ENCODE measurements at regions not wholly inside any gene's neighbourhood (a gene's known extent, or its start where the extent isn't known, plus 50 kb on each side); places are given as distances from the start of the nearest gene placed in this dataset.

GRCh38 chr5:104178066-104178465, 615.5 kb upstream of the NUDT12 start:
- ATAC-seq (no peak), DNase-seq (ENCODE audit: low read depth, low spot score) (no peak)
- BruUV-seq (replicated peaks), result no TSS peak
- Histone ChIP-seq H3K4me1 (ENCODE audit: control insufficient read depth in 1 of 2, insufficient read depth in 2 of 2, low read length in 2 of 2) (peaks cover 0 to 2% of the 10 kb centered on the region in 2 experiments; a peak in 1 of 4 replicates), H2AFZ (ENCODE audit: low read depth, low read length, poor library complexity, severe bottlenecking) (no peak overlapping the region), H3K9me3 (ENCODE audit: control insufficient read depth in 1 of 2, insufficient read depth in 1 of 2, low read depth in 1 of 2, low read length in 2 of 2) (no peaks in the 10 kb centered on the region), H3K79me2 (ENCODE audit: insufficient read depth, low read length) (no peaks in the 10 kb centered on the region), H4K20me1 (ENCODE audit: insufficient read depth) (no peaks in the 10 kb centered on the region), H3K36me3 (ENCODE audit: control insufficient read depth in 1 of 2, insufficient read depth in 2 of 2, low read length in 2 of 2) (no peaks in the 10 kb centered on the region), H3K4me3 (replicated peaks in 1 of 2; ENCODE audit: low read depth in 1 of 2, low read length in 2 of 2) (no peak overlapping the region), H3K9me2 (ENCODE audit: insufficient read depth) (no peaks in the 10 kb centered on the region), H3K9ac (ENCODE audit: low read length) (no peak overlapping the region), H3K4me2 (ENCODE audit: low read length) (no peak overlapping the region), H3K27ac (ENCODE audit: low read depth, low read length) (no peak overlapping the region), H3K27me3 (ENCODE audit: insufficient read depth, low read length) (no peaks in the 10 kb centered on the region)
- intact Hi-C loops (cut with micrococcal nuclease), result loop anchor here (5.0 kb wide), 1 partner anchor 236 kb away; no protein-coding TSS in a partner anchor
- TF ChIP-seq EZH2phosphoT487 (IDR thresholded peaks at IDR 0.05; ENCODE audit: borderline replicate concordance) (no peak), POLR2AphosphoS5 (IDR thresholded peaks at IDR 0.05; ENCODE audit: low read depth, low read length) (no peak)
- POLR2A ChIA-PET, result no interaction called here
- CTCF ChIA-PET, result interaction anchor here (1.1 to 3.9 kb wide), 4 partner anchors 235 to 596 kb away, joined by 5 to 64 read pairs (median 18); no protein-coding TSS in a partner anchor
- RAD21 ChIA-PET (ENCODE audit: low non-redundant PET in 1 of 2, low total read pairs in 2 of 2, uncharacterized antibody in 2 of 2, unreplicated experiment in 2 of 2), result interaction anchor here (0.9 to 2.4 kb wide), 3 partner anchors 367 to 370 kb away, joined by 3 to 14 read pairs (median 5); no protein-coding TSS in a partner anchor

GRCh38 chr5:104177651-104178050, 615.1 kb upstream of the NUDT12 start:
- no peaks in the 10 kb centered on the region for H3K36me3 ChIP-seq (ENCODE audit: control insufficient read depth in 1 of 2, insufficient read depth in 2 of 2, low read length in 2 of 2)
- H3K79me2 ChIP-seq (ENCODE audit: insufficient read depth, low read length), result no peaks in the 10 kb centered on the region
- no peak overlapping the region for H3K4me3 ChIP-seq (replicated peaks in 1 of 2; ENCODE audit: low read depth in 1 of 2, low read length in 2 of 2)
- peaks cover 0 to 2% of the 10 kb centered on the region in 2 experiments; a peak in 1 of 4 replicates for H3K4me1 ChIP-seq (ENCODE audit: control insufficient read depth in 1 of 2, insufficient read depth in 2 of 2, low read length in 2 of 2)
- CTCF ChIA-PET, result interaction anchor here (2.4 to 3.9 kb wide), 2 partner anchors 369 to 595 kb away, joined by 28 to 64 read pairs; no protein-coding TSS in a partner anchor
- intact Hi-C loops (cut with micrococcal nuclease), result loop anchor here (5.0 kb wide), 1 partner anchor 235 kb away; no protein-coding TSS in a partner anchor
- BruUV-seq (replicated peaks), result no TSS peak
- DNase-seq (ENCODE audit: low read depth, low spot score), result no peak
- H3K27ac ChIP-seq (ENCODE audit: low read depth, low read length), result no peak overlapping the region
- H2AFZ ChIP-seq (ENCODE audit: low read depth, low read length, poor library complexity, severe bottlenecking), result no peak overlapping the region
- H3K27me3 ChIP-seq (ENCODE audit: insufficient read depth, low read length), result no peaks in the 10 kb centered on the region
- H3K9me2 ChIP-seq (ENCODE audit: insufficient read depth), result no peaks in the 10 kb centered on the region
- H3K9ac ChIP-seq (ENCODE audit: low read length), result no peak overlapping the region
- ATAC-seq, result no peak
- POLR2A ChIA-PET, result no interaction called here
- H3K4me2 ChIP-seq (ENCODE audit: low read length), result no peak overlapping the region
- H3K9me3 ChIP-seq (ENCODE audit: control insufficient read depth in 1 of 2, insufficient read depth in 1 of 2, low read depth in 1 of 2, low read length in 2 of 2), result no peaks in the 10 kb centered on the region
- RAD21 ChIA-PET (ENCODE audit: low non-redundant PET in 1 of 2, low total read pairs in 2 of 2, uncharacterized antibody in 2 of 2, unreplicated experiment in 2 of 2), result no interaction called here
- H4K20me1 ChIP-seq (ENCODE audit: insufficient read depth), result no peaks in the 10 kb centered on the region
- TF ChIP-seq POLR2A (IDR thresholded peaks at IDR 0.05; ENCODE audit: borderline replicate concordance, extremely low read depth, insufficient read depth, insufficient read length) (no peak), EZH2 (IDR thresholded peaks at IDR 0.05) (no peak), ELF1 (IDR thresholded peaks at IDR 0.05; ENCODE audit: borderline replicate concordance, low read depth) (no peak), CBX3 (IDR thresholded peaks at IDR 0.05; ENCODE audit: low read depth) (no peak), REST (IDR thresholded peaks at IDR 0.05; ENCODE audit: low read depth) (no peak), CTCF (IDR thresholded peaks at IDR 0.05 in 2 of 3, conservative IDR thresholded peaks at IDR 0.05 in 1 of 3; ENCODE audit: borderline replicate concordance in 1 of 3, insufficient read depth in 1 of 3, low read depth in 2 of 3, low read length in 2 of 3) (no peak), TCF7L2 (IDR thresholded peaks at IDR 0.05; ENCODE audit: borderline replicate concordance, extremely low read depth, insufficient read depth, insufficient read length) (no peak), MAX (IDR thresholded peaks at IDR 0.05) (no peak), YY1 (IDR thresholded peaks at IDR 0.05; ENCODE audit: extremely low read depth, insufficient replicate concordance, low read depth, low read length) (no peak), SP1 (IDR thresholded peaks at IDR 0.05; ENCODE audit: low read depth) (no peak), EGR1 (IDR thresholded peaks at IDR 0.05; ENCODE audit: low read depth) (no peak), JUND (IDR thresholded peaks at IDR 0.05) (no peak), ZNF274 (IDR thresholded peaks at IDR 0.05; ENCODE audit: low read depth, low read length) (no peak)

All from HCT116 (cell line).